Hypothalamus (tissue), 51 donors: ENCODE measurements at regions not wholly inside any gene's neighbourhood (a gene's known extent, or its start where the extent isn't known, plus 50 kb on each side); places are given as distances from the start of the nearest gene placed in this dataset.
"Not testable (repeated sequence)": the region's sequence is repeated elsewhere in the genome, so short reads cannot be mapped to it uniquely, and the experiment has no call there.

ENCODE experiments used
- DNase-seq, 51 donors: peaks; one replicate each; lab custom pipeline; 2025; lab: John Stamatoyannopoulos, UW

DNA sequence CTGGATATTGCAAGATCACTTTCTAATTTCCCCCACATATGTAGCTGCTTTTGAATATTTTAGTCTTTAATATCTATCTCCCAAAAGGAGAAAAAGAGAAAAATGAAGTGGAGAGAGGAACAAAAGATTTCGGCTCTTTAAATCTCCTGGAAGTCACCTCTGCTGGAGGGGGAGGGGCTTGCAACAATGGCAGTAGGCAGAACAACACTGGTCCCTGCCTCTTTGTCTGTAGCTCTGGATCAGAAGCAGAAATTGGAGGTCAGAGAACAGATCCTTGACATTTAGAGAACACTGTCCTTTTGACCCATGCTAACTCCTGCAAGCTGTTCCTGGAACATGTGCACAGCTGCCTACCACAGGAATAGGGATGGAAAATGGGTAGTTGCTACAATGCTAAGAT, 86.7 kb upstream of the GPR12 start:
- no peak for DNase-seq

DNA sequence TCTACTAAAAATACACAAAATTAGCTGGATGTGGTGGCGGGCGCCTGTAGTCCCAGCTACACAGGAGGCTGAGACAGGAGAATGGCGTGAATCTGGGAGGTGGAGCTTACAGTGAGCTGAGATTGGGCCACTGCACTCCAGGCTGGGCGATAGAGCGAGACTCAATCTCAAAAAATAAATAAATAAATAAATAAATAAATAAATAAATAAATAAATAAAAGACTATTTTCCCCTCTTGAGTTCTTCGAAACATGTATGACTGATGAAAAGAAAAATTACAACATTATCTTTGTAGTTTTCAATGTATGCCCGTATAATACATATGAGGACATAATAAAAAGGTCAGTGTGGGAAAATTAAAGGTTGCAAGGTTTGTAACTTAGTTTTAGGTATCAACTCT, 84.5 kb upstream of the GPR12 start:
- DNase-seq, result not testable (repeated sequence)

DNA sequence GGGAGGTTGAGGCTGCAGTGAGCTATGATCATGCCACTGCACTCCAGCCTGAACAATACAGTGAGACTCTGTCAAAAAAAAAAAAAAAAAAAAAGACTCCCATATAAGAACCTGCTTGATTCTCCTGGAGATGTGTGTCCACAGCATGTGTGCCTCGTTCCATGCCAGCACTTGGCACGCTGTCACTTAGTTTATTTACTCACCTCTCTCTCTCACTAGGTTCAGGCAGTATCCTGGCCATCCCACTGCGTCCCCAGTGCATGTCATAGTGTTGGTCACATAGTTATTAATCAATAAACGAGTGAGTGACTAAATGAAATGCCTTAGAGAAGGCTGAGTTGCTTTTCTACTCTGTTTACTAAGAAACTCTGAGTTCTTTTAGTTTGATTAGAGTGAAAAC, 79.1 kb upstream of the GPR12 start:
- DNase-seq, result no peak

- DNase-seq, result no peak
These were observed 78.2 kb upstream of the GPR12 start for GRCh38 chr13:26838821-26839220.

- DNase-seq, result no peak
These were observed 77.4 kb upstream of the GPR12 start for GRCh38 chr13:26837997-26838396.

DNA sequence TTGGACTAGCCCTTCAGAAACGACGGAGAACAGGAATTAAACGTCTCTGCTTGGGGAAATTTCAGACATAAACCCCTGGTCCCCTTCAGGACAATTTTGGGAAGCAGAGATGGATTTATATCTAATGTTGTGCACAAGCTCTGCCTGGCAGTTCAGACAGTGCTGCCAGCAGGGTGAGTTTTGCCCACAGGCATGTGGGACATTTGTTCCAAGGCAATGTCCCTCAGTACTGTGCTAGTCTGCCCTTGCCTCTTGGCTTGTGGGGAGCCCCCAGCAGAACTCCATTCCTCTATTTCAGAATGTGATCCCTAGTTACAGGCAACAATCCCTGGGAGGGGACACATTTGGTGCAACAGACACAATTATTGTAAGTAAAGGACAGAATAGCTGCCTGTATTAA, 76.5 kb upstream of the GPR12 start:
- no peak for DNase-seq

GRCh38 chr13:26836626-26837025, 76.0 kb upstream of the GPR12 start:
- no peak for DNase-seq

GRCh38 chr13:26834646-26835045, 74.1 kb upstream of the GPR12 start:
- no peak for DNase-seq

DNA sequence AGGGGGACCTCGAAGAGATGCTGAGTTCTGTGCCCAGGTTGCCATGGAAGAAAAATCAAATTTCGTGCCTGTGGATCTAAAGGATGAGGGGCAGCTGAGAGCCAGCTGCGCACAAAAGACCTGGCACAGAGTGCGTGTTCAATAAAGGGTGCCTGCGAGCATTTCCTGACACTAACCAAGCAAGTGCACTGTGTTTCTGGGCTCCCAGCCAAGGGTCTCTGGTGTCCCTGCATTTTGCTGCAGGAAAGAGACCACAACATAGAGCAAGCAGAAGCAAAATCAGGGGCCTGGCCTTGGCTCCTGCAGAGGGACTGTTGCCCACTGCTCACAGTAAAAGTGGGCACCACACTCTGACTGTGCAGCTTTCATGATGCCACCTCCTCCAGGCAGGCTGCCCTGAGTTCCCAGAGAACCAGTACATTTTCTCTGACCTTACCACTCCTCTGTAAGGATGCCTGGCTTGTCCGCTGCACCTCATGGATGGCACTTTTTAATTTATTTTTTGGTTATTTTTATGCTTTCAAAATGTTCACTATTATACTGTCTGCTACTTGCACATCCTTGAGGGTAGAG, 70.8 kb upstream of the GPR12 start:
- DNase-seq, result peak in 1 of 51 donors; percentile 5

- no peak for DNase-seq
These were observed 69.1 kb upstream of the GPR12 start for GRCh38 chr13:26829716-26830115.

DNA sequence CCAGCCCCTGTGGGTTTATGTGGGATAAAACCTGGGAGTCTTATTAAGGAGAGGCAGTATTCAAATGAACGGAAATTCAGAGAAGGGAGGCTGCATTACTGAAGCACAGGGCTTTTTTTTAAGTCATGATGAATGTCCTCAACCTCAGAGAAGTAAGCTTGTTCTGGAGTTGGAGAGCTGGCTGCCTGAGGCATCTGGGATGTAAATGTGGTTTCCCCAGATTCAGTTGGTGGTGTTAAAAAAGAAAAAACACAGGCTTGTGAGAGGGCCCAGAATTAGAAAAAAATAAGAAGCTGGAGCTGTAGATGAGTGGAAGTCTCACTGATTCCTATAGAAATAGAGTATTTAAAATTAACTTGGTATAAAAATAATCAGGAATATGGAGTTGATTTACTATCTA, 64.0 kb upstream of the GPR12 start:
- DNase-seq, result no peak

GRCh38 chr13:26822146-26822545, 61.6 kb upstream of the GPR12 start:
- DNase-seq, result no peak

GRCh38 chr13:26821672-26822071, 61.1 kb upstream of the GPR12 start:
- no peak for DNase-seq

GRCh38 chr13:26820871-26821270, 60.3 kb upstream of the GPR12 start:
- DNase-seq, result no peak

DNA sequence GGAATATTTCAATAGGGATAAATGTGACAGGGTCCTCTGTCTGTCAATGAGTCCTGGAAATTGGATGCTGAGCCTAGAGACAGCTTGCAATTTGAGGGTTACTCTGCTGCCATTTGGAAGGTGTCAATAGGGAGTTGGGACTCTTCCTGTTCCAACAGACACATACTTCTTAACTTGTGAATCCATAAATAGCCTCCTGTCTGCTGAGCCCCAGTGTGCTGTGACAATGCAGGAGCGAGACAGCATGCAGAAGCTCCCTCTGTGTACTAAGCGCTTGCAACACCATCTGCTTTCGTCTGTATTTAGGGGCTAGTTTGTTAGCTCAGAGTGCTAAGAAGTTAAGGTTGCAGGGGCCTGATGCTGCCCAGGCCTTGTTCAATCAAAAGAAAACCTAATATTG, 58.5 kb upstream of the GPR12 start:
- DNase-seq, result no peak

- DNase-seq, result no peak
These were observed 56.3 kb upstream of the GPR12 start for GRCh38 chr13:26816881-26817280.

GRCh38 chr13:26813980-26814348, 53.4 kb upstream of the GPR12 start:
- DNase-seq, result no peak

- DNase-seq, result no peak
These were observed 52.9 kb upstream of the GPR12 start for GRCh38 chr13:26813321-26813979.

DNA sequence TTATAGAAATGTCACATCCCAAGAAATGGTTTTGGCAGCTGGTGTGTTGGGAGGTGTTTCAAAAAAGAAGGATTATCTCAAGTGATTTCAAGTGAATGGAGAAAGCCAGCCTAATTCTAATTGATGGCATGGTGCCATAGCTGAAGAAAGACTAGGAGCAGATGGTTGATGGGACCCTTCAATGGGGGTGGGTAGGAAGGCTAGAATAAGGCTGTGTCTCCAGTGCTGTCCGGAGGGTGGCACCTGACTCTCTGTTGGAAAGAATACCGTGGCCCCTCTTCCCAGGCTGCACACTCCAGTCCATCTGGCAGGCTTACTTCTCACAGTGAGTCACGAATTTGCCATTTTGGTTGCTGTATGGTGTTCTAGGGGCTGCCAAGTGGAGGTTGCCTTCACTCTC, 51.0 kb upstream of the GPR12 start:
- no peak for DNase-seq
